ENCODE measurements at regions not wholly inside any gene's neighbourhood (a gene's known extent, or its start where the extent isn't known, plus 50 kb on each side); places are given as distances from the start of the nearest gene placed in this dataset.
"Not testable (repeated sequence)": the region's sequence is repeated elsewhere in the genome, so short reads cannot be mapped to it uniquely, and the experiment has no call there.

GRCh38 chr20:40889266-40889665 is 139.4 kb upstream of the TOP1 start:
- DNase-seq (ENCODE audit: insufficient read length, low spot score); FAIRE-seq: not testable (repeated sequence)

GRCh38 chr20:40890181-40890580 is 138.4 kb upstream of the TOP1 start:
- DNase-seq (ENCODE audit: insufficient read length, low spot score) (no peak), FAIRE-seq (no peak)

- FAIRE-seq, result no peak
- no peak for DNase-seq (ENCODE audit: insufficient read length, low spot score)
These were observed 138.0 kb upstream of the TOP1 start for GRCh38 chr20:40890635-40891034.

GRCh38 chr20:40891351-40891750 is 137.3 kb upstream of the TOP1 start:
- FAIRE-seq (no peak), DNase-seq (ENCODE audit: insufficient read length, low spot score) (no peak)

GRCh38 chr20:40892642-40893041 is 136.0 kb upstream of the TOP1 start:
- DNase-seq (ENCODE audit: insufficient read length, low spot score) (no peak), FAIRE-seq (no peak)

- DNase-seq (ENCODE audit: insufficient read length, low spot score) (no peak), FAIRE-seq (no peak)
These were observed 134.9 kb upstream of the TOP1 start for GRCh38 chr20:40893610-40894236.

- no peak for FAIRE-seq
These were observed 134.4 kb upstream of the TOP1 start for GRCh38 chr20:40894237-40894630.

GRCh38 chr20:40895182-40895581 is 133.4 kb upstream of the TOP1 start:
- DNase-seq (ENCODE audit: insufficient read length, low spot score) (no peak), FAIRE-seq (no peak)

More at GRCh38 chr20:40894237-40894630, 134.4 kb upstream of the TOP1 start:
- no peak for DNase-seq (ENCODE audit: insufficient read length, low spot score)

GRCh38 chr20:40896814-40897700 is 131.6 kb upstream of the TOP1 start:
- DNase-seq (ENCODE audit: insufficient read length, low spot score) (no peak), FAIRE-seq (no peak)

GRCh38 chr20:40899344-40899743 is 129.3 kb upstream of the TOP1 start:
- DNase-seq (ENCODE audit: insufficient read length, low spot score) (no peak), FAIRE-seq (no peak)

GRCh38 chr20:40900666-40901215 is 127.9 kb upstream of the TOP1 start:
- DNase-seq (ENCODE audit: insufficient read length, low spot score) (no peak), FAIRE-seq (no peak)

- no peak for FAIRE-seq
- no peak for DNase-seq (ENCODE audit: insufficient read length, low spot score)
These were observed 126.0 kb upstream of the TOP1 start for GRCh38 chr20:40902661-40903060.

- DNase-seq (ENCODE audit: insufficient read length, low spot score), result no peak
- no peak for FAIRE-seq
These were observed 120.3 kb upstream of the TOP1 start for GRCh38 chr20:40908309-40908708.

- not testable (repeated sequence) for DNase-seq (ENCODE audit: insufficient read length, low spot score); FAIRE-seq
These were observed 119.1 kb upstream of the TOP1 start for GRCh38 chr20:40909489-40909888.

- DNase-seq (ENCODE audit: insufficient read length, low spot score); FAIRE-seq: not testable (repeated sequence)
These were observed 118.2 kb upstream of the TOP1 start for GRCh38 chr20:40910436-40910835.

- not testable (repeated sequence) for DNase-seq (ENCODE audit: insufficient read length, low spot score); FAIRE-seq
These were observed 117.5 kb upstream of the TOP1 start for GRCh38 chr20:40911152-40911551.

GRCh38 chr20:40913224-40914185 is 115.1 kb upstream of the TOP1 start:
- DNase-seq (ENCODE audit: insufficient read length, low spot score) (no peak), FAIRE-seq (no peak)

GRCh38 chr20:40915756-40916155 is 112.9 kb upstream of the TOP1 start:
- no peak for FAIRE-seq
- no peak for DNase-seq (ENCODE audit: insufficient read length, low spot score)

- no peak for FAIRE-seq
These were observed 112.3 kb upstream of the TOP1 start for GRCh38 chr20:40916276-40916675.

GRCh38 chr20:40920291-40920690 is 108.3 kb upstream of the TOP1 start:
- DNase-seq (ENCODE audit: insufficient read length, low spot score) (no peak), FAIRE-seq (no peak)

More at GRCh38 chr20:40916276-40916675, 112.3 kb upstream of the TOP1 start:
- no peak for DNase-seq (ENCODE audit: insufficient read length, low spot score)
